SH-SY5Y (cell line): ENCODE measurements at regions not wholly inside any gene's neighbourhood (a gene's known extent, or its start where the extent isn't known, plus 50 kb on each side); places are given as distances from the start of the nearest gene placed in this dataset.

Experiments
- GATA2 ChIP-seq: IDR thresholded peaks from 2 replicates; pipeline ENCODE4 v1.6.1; 2011; ENCODE audit warnings: mild to moderate bottlenecking, low read depth, low read length
- GATA3 ChIP-seq: IDR thresholded peaks from 2 replicates; pipeline ENCODE4 v1.6.1; 2011; ENCODE audit warnings: low read depth, mild to moderate bottlenecking, low read length, moderate library complexity

DNA sequence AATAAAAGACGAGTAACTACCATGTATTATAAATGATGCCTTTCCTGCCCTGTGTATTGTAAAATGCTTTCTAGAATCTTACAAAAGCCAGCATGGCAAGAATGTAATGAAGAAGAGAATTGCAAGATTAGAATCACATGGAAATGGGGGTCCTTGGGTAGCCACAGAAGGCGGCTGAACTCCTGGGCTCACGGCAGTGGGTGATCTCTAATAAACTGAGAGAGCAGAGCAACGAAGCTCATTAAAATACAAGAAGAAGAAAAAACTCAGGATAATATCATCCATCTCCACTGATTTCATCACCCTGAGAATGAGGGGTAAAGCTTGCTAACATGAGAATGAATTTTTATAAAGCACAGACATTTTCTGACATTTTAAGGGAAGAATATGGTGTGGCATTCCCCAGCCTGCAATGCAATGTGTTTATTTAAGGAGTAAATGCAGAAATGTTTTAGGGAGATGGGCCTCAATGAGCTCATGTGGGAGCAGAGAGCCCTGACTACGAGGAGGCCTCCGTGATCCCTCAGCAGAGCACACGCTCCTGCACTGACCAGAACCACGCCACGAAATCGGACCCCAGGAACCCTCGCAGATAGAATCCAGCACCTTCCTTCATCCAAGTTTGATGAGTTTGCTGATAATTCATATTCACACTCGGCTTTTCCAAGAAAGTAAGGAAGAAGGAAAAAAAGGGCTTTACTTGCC, 92.7 kb upstream of the PFKP start:
- TF ChIP-seq GATA2 (no peak), GATA3 (no peak)
